Body of pancreas (tissue), 4 donors: ENCODE measurements at regions not wholly inside any gene's neighbourhood (a gene's known extent, or its start where the extent isn't known, plus 50 kb on each side); places are given as distances from the start of the nearest gene placed in this dataset.

Source experiments
- CTCF ChIP-seq, 7 experiments: fragments of 450-650 bp in 4 of 7; fragments of 200-600 bp in 3 of 7; sonication (generic) in 3 of 7; IDR thresholded peaks; one replicate each; pipeline ENCODE4 v1.5.1; 2016 to 2019; ENCODE audit warnings: antibody characterized with exemption in 7 of 7
- POLR2A ChIP-seq, 3 donors: fragments of 450-650 bp; IDR thresholded peaks; one replicate each; pipeline ENCODE4 v1.6.1; 2016; ENCODE audit warnings: antibody characterized with exemption in 3 of 3, mild to moderate bottlenecking in 2 of 3

GRCh38 chr2:19244460-19245363 is 113.7 kb downstream of the OSR1 start:
- TF ChIP-seq CTCF (IDR thresholded peaks at IDR 0.05) = no peak
- TF ChIP-seq POLR2A (IDR thresholded peaks at IDR 0.05) = no peak
